Upper lobe of right lung (tissue), 1 donor: ENCODE measurements at regions not wholly inside any gene's neighbourhood (a gene's known extent, or its start where the extent isn't known, plus 50 kb on each side); places are given as distances from the start of the nearest gene placed in this dataset.

ENCODE experiments used
- ATAC-seq: fragments of 200-7000 bp; cut with Tn5 transposase; one replicate; pipeline ENCODE4 v1.9.1; 2020; ENCODE audit warnings: mild to moderate bottlenecking, moderate library complexity
- DNase-seq: peaks from one replicate; pipeline ENCODE4 v3.0.0-alpha.2; 2020
- H3K27ac ChIP-seq: fragments of 200-600 bp; one replicate; pipeline ENCODE4 v1.8.0; 2022
- H3K27me3 ChIP-seq: fragments of 200-600 bp; one replicate; pipeline ENCODE4 v1.8.0; 2022; ENCODE audit warnings: mild to moderate bottlenecking
- H3K36me3 ChIP-seq: fragments of 200-600 bp; one replicate; pipeline ENCODE4 v1.8.0; 2022
- H3K4me1 ChIP-seq: fragments of 200-600 bp; one replicate; pipeline ENCODE4 v1.8.0; 2022
- H3K4me3 ChIP-seq: fragments of 200-600 bp; one replicate; pipeline ENCODE4 v1.8.0; 2022; ENCODE audit warnings: mild to moderate bottlenecking
- H3K9me3 ChIP-seq: fragments of 200-600 bp; one replicate; pipeline ENCODE4 v1.8.0; 2022
- intact Hi-C: fragments of 100-400 bp; cut with DNase I; formaldehyde crosslinking; loops from one replicate; pipeline ENCODE4 v1.11.0; 2022
- TF ChIP-seq, protein P1 (sequence below): fragments of 200-600 bp; IDR thresholded peaks from one replicate; pipeline ENCODE4 v1.8.0; 2022; ENCODE audit warnings: antibody characterized with exemption
- donor health status: DM: no; HTN: yes; CAD: no; lungs with severe emphysema.

DNA sequence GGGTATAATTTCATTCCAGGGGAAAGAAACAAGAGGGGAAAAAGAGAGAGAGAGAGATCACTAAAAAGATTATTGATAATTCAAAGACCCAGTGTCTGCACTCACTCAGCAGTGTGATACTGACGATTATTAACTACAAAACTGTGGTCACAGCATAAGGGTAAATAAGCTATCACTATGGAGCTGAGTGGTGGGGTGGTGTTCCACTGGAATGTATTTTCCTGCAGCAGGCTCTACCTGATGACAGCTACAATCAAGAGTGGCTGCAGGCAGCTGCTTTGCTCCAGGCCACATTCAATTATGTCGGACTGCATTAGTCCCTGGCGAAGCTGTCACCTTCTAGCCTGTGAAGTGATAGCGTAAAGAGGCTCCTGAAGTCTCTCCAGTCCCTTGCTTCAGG, 122.2 kb upstream of the TFAP2D start:
- no peaks in the 10 kb centered on the region for H3K36me3 ChIP-seq
- no peak overlapping the region for H3K27ac ChIP-seq
- no peaks in the 10 kb centered on the region for H3K9me3 ChIP-seq
- ATAC-seq, result no peak
- intact Hi-C loops, result no loop called here
- TF ChIP-seq, protein P1, sequence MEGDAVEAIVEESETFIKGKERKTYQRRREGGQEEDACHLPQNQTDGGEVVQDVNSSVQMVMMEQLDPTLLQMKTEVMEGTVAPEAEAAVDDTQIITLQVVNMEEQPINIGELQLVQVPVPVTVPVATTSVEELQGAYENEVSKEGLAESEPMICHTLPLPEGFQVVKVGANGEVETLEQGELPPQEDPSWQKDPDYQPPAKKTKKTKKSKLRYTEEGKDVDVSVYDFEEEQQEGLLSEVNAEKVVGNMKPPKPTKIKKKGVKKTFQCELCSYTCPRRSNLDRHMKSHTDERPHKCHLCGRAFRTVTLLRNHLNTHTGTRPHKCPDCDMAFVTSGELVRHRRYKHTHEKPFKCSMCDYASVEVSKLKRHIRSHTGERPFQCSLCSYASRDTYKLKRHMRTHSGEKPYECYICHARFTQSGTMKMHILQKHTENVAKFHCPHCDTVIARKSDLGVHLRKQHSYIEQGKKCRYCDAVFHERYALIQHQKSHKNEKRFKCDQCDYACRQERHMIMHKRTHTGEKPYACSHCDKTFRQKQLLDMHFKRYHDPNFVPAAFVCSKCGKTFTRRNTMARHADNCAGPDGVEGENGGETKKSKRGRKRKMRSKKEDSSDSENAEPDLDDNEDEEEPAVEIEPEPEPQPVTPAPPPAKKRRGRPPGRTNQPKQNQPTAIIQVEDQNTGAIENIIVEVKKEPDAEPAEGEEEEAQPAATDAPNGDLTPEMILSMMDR, result no peak
- no peak overlapping the region for H3K4me3 ChIP-seq
- no peaks in the 10 kb centered on the region for H3K27me3 ChIP-seq
- no peak for DNase-seq
- H3K4me1 ChIP-seq, result no peaks in the 10 kb centered on the region

DNA sequence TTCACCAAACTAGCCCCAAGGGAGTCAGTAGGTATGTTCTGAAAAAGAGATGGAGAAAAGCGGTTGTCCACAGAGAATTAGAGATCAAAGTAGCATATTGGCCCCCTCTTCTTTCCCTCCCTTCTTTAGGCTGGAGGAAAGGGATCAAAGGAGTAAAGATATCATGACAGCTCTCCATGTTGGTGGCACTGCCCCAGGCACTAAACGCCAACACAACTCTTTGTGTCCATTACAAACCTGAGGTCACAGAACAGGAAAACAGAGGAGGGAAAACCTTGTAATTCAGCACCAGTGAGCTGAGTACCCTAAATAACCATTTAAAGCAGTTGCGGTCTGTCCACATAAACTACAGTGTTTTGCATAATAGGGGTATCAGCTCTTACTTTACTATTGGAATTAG, 113.0 kb upstream of the TFAP2D start:
- H3K4me3 ChIP-seq, result no peak overlapping the region
- intact Hi-C loops, result no loop called here
- DNase-seq (no peak), ATAC-seq (no peak)
- no peaks in the 10 kb centered on the region for H3K36me3 ChIP-seq
- no peaks in the 10 kb centered on the region for H3K4me1 ChIP-seq
- H3K9me3 ChIP-seq, result no peaks in the 10 kb centered on the region
- TF ChIP-seq, protein P1, result no peak
- no peak overlapping the region for H3K27ac ChIP-seq
- H3K27me3 ChIP-seq, result no peaks in the 10 kb centered on the region

DNA sequence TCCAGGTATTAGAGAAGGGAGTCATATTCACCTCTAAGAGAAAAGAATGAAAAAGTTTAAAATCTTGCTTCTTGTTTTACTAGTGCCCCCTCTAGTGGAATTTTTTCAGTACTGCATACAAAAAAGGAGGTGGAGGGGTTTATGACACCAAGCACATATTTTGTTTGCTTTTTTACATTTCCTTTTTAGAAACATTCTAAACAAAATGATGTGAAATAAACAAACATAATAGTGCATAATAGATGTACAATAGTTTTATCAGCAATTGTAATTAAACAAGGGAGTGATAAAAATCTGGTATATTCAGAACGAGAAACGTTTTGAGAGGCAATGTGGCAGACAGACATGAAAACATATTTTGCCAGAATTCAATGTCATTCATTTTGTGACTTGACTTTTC, 111.0 kb upstream of the TFAP2D start:
- DNase-seq (no peak), ATAC-seq (no peak)
- TF ChIP-seq, protein P1, result peak; percentile 78
- H3K4me3 ChIP-seq, result no peak overlapping the region
- H3K9me3 ChIP-seq, result no peaks in the 10 kb centered on the region
- no peak overlapping the region for H3K27ac ChIP-seq
- H3K4me1 ChIP-seq, result no peaks in the 10 kb centered on the region
- H3K27me3 ChIP-seq, result no peaks in the 10 kb centered on the region
- intact Hi-C loops, result no loop called here
- no peaks in the 10 kb centered on the region for H3K36me3 ChIP-seq

DNA sequence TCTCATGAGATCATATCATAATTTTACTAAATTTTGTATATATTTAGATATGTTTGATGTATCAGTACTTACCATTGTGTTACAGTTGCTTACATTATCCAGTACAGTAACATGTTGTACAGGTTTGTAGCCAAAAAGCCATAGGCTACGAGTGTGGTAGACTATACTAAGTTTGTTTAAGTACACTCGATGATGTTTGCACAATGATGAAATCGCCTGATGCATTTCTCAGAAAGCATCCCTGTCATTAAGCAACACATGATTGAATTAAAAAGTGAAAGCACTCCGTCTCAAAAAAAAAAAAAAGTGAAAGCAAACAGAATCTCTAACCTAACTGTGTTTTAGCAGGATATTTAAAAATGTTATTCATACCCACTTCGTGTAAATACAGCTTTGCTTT, 104.9 kb upstream of the TFAP2D start:
- no peak for ATAC-seq
- Histone ChIP-seq H3K4me1 (no peaks in the 10 kb centered on the region), H3K4me3 (no peak overlapping the region), H3K9me3 (no peaks in the 10 kb centered on the region), H3K27me3 (no peaks in the 10 kb centered on the region), H3K27ac (no peak overlapping the region), H3K36me3 (no peaks in the 10 kb centered on the region)
- DNase-seq, result no peak
- TF ChIP-seq, protein P1, result no peak
- intact Hi-C loops, result no loop called here

DNA sequence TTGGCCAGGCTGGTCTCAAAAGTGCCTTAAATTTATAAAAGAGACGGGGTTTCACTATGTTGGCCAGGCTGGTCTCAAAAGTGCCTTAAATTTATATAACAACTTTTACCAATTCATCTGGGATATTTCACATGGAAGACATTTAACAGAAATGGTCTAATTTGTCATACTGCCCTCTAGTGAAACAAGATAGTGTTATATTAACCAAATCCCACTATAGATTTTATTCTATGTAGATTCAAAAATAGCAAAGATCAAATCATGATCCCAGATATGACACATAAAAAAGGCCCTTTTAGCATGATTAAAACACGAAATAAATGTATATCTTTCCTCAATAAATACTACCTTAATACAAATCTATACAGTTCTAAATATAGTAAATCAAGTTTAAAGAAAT, 102.8 kb upstream of the TFAP2D start:
- ATAC-seq (no peak), DNase-seq (no peak)
- Histone ChIP-seq H3K9me3 (no peaks in the 10 kb centered on the region), H3K4me1 (no peaks in the 10 kb centered on the region), H3K27me3 (no peaks in the 10 kb centered on the region), H3K36me3 (no peaks in the 10 kb centered on the region), H3K27ac (no peak overlapping the region), H3K4me3 (no peak overlapping the region)
- TF ChIP-seq, protein P1, result no peak
- intact Hi-C loops, result no loop called here

DNA sequence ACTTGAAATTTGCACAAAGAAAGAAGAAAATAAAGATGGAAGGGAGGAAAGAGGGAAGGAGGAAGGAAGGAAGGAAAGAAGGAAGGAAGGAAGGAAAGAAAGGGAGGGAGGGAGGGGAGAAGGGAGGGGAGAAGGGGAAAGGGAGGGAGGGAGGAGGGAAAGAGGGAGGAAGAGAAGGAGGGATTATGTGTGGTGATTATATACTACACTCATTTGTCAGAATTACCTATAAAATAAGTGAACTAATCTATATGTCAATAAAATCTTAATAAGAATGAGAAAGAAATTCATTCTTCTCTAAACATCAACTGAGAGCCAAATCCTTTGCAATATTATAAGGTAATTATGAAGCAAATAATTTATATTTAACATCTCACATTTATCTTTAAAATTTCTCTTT, 77.9 kb upstream of the TFAP2D start:
- intact Hi-C loops, result no loop called here
- Histone ChIP-seq H3K36me3 (no peaks in the 10 kb centered on the region), H3K9me3 (no peaks in the 10 kb centered on the region), H3K27ac (no peak overlapping the region), H3K27me3 (no peaks in the 10 kb centered on the region), H3K4me1 (no peaks in the 10 kb centered on the region), H3K4me3 (no peak overlapping the region)
- ATAC-seq (no peak), DNase-seq (no peak)
- TF ChIP-seq, protein P1, result no peak
